ENCODE measurements at regions not wholly inside any gene's neighbourhood (a gene's known extent, or its start where the extent isn't known, plus 50 kb on each side); places are given as distances from the start of the nearest gene placed in this dataset.
"Not testable (repeated sequence)": the region's sequence is repeated elsewhere in the genome, so short reads cannot be mapped to it uniquely, and the experiment has no call there.

DNA sequence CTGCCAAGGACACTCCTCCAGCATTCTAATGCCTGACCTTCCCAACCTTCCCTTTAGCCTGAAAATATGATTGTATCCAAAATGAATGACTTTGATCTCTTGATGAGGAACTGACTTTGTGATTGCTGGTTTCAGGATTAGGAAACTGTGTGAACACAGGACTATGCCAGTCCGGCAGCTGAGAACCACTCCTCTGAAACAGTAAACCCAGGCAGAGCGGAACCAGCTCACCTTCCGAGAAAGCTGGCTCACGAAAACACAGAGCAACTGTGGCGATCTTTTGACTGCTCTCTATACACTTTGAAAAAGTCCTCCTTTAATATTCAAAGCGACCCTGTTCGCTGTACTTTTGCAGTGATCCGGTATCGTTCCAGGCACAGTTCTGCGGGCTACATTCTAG is 258.8 kb upstream of the IRS2 start:
- DNase-seq (ENCODE audit: low read depth, low spot score): no peak

GRCh38 chr13:110044551-110045111 is 258.2 kb upstream of the IRS2 start:
- peak; percentile 51 for DNase-seq (ENCODE audit: low read depth, low spot score)

GRCh38 chr13:110042253-110042950 is 256.0 kb upstream of the IRS2 start:
- DNase-seq (ENCODE audit: low read depth, low spot score): peak; percentile 44

DNA sequence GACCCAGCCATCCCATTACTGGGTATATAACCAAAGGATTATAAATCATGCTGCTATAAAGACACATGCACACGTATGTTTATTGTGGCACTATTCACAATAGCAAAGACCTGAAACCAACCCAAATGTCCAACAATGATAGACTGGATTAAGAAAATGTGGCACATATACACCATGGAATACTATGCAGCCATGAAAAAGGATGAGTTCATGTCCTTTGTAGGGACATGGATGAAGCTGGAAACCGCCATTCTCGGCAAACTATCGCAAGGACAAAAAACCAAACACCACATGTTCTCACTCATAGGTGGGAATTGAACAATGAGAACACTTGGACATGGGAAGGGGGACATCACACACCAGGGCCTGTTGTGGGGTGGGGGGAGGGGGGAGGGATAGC is 255.3 kb upstream of the IRS2 start:
- DNase-seq (ENCODE audit: low read depth, low spot score): not testable (repeated sequence)

- no peak for DNase-seq (ENCODE audit: low read depth, low spot score)
Measured at GRCh38 chr13:110037925-110038573, 251.7 kb upstream of the IRS2 start.

GRCh38 chr13:110036060-110036459 is 249.7 kb upstream of the IRS2 start:
- DNase-seq (ENCODE audit: low read depth, low spot score): no peak

DNA sequence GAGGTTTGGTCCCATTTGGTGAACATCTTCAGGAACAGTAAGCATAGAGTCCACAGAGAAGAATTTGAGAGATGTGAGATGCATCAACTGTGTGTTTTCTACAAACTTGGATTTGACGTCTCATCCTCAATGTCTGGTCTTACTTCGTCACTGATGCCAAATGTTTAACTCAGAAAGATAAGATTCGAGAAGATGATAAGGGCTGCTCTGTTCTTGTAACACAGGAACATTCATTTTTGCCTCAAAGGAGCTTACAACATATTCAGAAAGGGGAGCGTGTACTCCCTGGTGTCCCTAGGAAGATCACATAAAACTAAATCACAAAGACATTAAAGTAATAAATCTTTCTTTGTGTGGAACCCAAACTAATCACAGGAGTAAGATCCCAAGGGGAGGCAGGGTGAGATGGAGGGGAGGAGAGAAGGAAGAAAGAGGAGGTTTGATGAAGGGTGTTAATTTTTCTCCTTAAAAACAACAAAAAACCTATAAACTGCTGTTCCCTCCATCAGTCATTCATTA is 247.7 kb upstream of the IRS2 start:
- DNase-seq (ENCODE audit: low read depth, low spot score): no peak

DNA sequence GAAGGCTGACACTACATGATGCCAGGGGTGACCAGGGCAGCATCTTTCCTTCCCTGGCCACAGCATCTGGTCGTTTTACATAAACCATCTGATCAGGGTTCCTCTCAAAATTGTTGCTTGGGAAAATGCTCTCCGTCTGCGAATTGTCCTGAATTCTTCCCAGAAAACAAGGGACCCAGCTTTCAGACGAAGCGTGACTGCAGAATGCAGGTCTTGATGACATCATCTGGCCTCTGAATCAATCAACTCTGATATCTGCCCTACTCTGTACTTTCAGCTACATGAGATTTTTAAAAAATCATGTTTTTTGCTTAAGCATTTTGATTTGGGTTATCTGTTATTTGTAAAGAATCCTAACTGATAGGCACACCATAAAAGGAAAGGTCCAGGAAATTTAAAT is 246.6 kb upstream of the IRS2 start:
- DNase-seq (ENCODE audit: low read depth, low spot score): no peak

DNA sequence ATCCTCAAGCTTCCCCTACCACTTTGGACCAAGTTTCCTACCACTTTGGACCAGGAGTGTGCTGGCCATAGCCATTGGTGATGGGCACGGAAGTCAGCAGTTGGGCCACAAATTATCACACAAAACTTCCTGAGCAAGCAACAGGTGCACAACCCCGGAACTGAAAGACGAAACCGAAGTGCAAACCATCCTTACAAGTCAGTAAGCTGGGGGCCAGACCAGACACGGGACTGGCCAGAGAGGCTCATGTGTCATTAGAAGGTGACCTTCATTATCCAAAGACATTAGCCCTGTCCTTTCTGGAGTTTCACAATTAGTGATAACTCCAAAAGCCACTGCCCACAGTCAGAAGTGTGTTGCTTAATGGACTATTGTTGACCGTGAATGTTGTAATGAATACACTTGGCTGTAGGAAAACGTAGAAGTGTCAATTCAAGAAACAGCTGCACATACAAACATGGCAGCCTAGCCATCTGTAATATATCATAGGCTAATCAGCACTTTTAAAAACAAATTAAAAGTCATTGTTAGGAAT is 244.1 kb upstream of the IRS2 start:
- DNase-seq (ENCODE audit: low read depth, low spot score): no peak

GRCh38 chr13:110028838-110029621 is 242.6 kb upstream of the IRS2 start:
- no peak for DNase-seq (ENCODE audit: low read depth, low spot score)

DNA sequence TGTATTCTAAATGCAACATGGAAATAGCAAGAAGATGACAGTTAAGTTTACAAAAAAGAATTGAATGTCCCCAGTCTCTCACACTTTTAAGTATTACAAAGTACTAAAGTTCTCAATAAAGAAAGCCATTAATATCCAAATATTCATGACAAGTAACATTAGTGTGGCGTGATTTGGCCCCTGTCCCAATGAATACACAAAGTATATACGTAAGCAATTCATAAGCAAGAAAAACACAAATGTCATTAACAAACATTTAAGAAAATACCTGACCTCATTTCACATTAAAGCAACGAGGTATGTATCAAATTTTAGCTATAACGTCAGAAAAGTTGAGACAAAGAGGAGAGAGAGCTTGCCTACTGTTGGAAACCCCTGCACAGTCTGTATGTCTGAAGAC is 241.9 kb upstream of the IRS2 start:
- no peak for DNase-seq (ENCODE audit: low read depth, low spot score)

DNA sequence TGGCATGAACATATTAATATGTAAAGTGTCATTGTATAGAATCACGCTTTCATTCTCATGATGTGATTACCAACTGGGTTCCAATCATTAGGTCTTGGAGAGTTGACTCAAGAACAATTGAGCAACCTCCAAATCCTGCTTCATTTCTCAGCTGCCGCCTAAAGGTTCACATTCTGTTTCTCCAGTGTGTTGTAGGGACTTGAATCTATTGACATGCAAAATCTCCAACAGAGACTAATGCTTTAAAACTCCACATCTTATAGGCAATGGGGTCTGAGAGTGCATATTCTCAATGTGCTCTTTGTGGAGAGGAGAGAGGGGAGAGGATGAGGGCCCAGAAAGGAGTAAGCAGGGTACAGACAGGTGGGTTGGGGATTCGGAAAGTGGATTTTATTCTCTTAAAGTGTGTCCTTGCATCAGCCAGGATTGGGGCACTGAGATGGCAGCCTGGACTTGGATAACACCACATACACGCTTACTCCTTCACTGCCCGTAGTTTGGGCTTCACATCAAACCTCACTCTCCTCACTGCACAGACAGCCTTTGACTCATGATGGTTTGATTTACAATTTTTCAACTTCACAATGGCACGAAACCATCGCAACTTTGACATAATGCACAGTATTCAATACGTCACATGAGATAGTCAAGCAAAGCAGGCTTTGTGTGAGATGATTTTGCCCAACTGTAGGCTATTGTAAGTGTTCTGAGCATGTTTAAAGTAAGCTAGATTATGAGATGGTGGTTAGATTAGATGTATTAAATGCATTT is 241.3 kb upstream of the IRS2 start:
- DNase-seq (ENCODE audit: low read depth, low spot score): no peak

GRCh38 chr13:110024645-110024980 is 238.2 kb upstream of the IRS2 start:
- no peak for DNase-seq (ENCODE audit: low read depth, low spot score)

DNA sequence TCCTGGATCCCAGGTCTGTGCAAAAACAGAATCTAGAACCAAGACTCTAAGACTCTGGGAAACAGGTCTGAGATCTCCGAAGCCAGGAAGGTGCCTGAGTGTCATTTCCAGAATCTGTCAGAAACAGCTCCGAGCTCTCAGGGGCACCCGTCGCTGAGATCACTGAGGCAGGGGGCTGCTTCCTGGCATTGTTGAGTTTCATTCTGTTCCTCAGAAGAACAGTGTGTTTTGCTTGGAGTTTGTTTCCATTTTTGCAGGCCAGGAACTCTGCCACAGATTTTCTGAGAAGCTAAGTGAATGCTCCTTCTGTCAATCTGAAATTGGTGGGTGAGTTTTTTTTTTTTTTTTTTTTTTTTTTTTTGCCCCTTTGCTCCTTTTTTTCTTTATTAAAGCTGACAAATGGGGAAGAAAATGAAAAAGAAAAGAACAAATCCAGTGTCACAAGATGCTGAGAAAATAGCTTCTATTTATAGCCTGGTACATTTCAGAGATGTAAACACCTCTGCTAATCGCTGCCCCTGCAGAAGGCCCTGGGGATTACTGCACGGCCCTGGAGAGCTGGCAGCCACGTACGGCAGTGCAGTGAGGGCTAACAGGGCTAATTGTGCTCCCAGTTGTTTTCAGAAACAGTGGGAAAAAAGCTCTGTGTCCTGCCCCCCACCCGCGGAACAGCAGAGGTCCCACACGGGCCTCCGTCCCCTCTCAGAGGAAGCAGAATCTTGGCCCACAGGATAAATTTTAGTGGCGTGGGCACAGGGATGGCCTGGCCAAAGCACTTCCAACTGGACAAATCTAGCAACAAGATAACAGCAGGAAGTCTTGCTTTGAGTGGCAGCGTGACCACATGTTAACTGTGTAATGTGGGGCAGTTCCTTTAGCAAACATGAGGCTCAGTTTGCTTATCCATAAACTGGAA is 237.6 kb upstream of the IRS2 start:
- peak; percentile 65 for DNase-seq (ENCODE audit: low read depth, low spot score)

DNA sequence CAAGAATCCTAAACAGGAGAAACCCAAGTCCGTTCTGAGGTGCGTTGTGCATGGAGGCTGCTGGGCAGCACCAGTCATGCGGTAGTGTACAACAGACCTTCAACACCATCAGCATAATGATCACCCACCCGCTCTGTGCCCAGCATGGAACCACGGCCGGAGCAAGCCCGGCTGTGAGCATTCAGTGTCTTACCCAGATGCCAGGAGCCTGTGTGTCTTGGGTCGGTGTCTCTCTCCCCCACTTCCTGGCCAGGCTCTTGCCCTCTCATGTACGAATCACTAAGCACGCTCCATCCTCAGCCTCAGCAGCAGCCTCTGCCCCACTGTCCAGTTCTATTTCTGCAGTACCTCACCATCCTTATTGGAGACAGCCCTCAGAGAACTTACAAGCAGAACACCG is 231.6 kb upstream of the IRS2 start:
- no peak for DNase-seq (ENCODE audit: low read depth, low spot score)

DNA sequence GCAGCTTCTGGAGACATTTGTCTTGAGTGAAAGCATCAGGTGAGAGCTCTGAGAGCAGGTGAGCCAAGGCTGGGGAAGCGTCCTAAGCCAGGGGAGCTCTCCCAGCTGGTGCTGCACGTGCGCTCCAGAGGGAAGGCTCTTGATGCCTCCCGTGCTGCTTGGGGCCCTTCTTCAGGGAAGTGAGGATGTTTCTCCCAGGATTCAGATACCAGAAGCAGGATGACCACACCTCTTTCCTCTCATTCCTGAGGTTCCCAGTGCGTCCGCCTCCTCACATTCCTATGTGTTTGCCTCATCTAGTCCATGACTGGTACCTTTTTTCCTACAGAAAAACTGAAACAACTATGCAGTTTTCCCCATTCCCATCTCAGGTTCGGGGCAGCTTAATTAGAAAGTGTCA is 231.0 kb upstream of the IRS2 start:
- DNase-seq (ENCODE audit: low read depth, low spot score): peak; percentile 94

- DNase-seq (ENCODE audit: low read depth, low spot score): no peak
Measured at GRCh38 chr13:110015253-110015652, 228.9 kb upstream of the IRS2 start.

DNA sequence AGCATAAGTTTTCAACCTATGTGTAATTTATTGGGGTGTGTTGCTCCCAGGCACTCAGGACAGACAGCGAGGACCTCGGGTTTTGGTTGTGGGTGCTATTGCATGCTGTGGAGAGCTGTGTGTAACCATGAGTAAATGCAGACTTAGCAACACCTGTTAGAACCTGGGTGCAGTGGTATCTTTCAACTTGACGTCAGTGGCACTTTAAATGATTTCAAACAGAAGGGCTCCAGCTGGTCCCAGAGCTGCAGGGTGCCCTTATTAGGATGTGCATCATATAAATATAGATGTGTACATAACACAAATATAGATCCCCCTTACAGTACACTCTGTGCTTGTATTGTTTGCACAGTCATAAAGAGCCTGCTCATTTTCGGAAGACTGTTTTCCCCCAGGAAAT is 228.3 kb upstream of the IRS2 start:
- no peak for DNase-seq (ENCODE audit: low read depth, low spot score)

DNA sequence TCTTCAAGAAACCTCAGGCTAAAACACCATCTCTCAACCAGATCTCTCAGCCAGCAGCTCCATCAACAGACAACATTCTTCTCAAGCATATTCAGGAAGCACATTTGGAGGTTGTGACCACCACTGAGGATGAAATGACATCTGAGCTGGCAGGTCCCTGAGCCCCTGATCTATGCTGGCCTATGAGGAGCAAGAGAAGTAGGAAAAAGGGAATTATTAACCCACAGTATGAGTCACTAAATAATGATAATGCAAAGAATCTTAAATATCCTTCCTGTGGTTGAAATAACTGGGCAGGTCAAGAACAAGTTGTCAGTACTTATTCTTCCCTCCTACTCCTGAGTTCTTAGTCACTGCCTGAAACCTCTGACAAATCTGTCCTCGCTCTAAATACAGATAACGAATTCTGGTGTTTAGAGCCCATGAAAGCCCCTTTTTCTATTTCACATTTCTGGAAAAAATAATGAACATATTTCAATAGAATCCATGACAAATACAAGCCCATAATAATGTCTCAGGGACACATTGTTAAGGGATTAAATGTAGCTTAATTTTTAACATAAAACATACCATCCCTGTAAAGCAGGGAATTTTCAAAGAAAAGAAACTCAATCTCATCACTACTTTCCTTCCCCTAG is 225.8 kb upstream of the IRS2 start:
- DNase-seq (ENCODE audit: low read depth, low spot score): peak; percentile 96

Measured in astrocyte of the hippocampus (primary cell).